ENCODE measurements at regions not wholly inside any gene's neighbourhood (a gene's known extent, or its start where the extent isn't known, plus 50 kb on each side); places are given as distances from the start of the nearest gene placed in this dataset.
"Not testable (repeated sequence)": the region's sequence is repeated elsewhere in the genome, so short reads cannot be mapped to it uniquely, and the experiment has no call there.

GRCh38 chr5:34189752-34190411 lies 146.9 kb upstream of the C1QTNF3 start:
- peak; percentile 14 for DNase-seq

GRCh38 chr5:34190466-34190865 lies 147.5 kb upstream of the C1QTNF3 start:
- DNase-seq, result not testable (repeated sequence)

GRCh38 chr5:34191279-34191744 lies 148.3 kb upstream of the C1QTNF3 start:
- peak; percentile 5 for DNase-seq

GRCh38 chr5:34192064-34192922 lies 149.3 kb upstream of the C1QTNF3 start:
- DNase-seq, result not testable (repeated sequence)

- DNase-seq, result not testable (repeated sequence)
Measured at GRCh38 chr5:34192923-34193262, 149.9 kb upstream of the C1QTNF3 start.

- not testable (repeated sequence) for DNase-seq
Measured at GRCh38 chr5:34193297-34193696, 150.3 kb upstream of the C1QTNF3 start.

- not testable (repeated sequence) for DNase-seq
Measured at GRCh38 chr5:34193804-34194203, 150.8 kb upstream of the C1QTNF3 start.

GRCh38 chr5:34196091-34196490 lies 153.1 kb upstream of the C1QTNF3 start:
- DNase-seq, result not testable (repeated sequence)

- not testable (repeated sequence) for DNase-seq
Measured at GRCh38 chr5:34205347-34205746, 162.3 kb upstream of the C1QTNF3 start.

GRCh38 chr5:34217386-34217785 lies 174.4 kb upstream of the C1QTNF3 start:
- DNase-seq, result not testable (repeated sequence)

- not testable (repeated sequence) for DNase-seq
Measured at GRCh38 chr5:34221329-34222073, 178.5 kb upstream of the C1QTNF3 start.

- not testable (repeated sequence) for DNase-seq
Measured at GRCh38 chr5:34223158-34223557, 180.1 kb upstream of the C1QTNF3 start.

GRCh38 chr5:34230402-34230801 lies 187.4 kb upstream of the C1QTNF3 start:
- DNase-seq, result not testable (repeated sequence)

- DNase-seq, result not testable (repeated sequence)
Measured at GRCh38 chr5:34243802-34244201, 200.8 kb upstream of the C1QTNF3 start.

GRCh38 chr5:34244281-34245031 lies 201.4 kb upstream of the C1QTNF3 start:
- peak; percentile 82 for DNase-seq

- DNase-seq, result not testable (repeated sequence)
Measured at GRCh38 chr5:34245032-34245394, 202.0 kb upstream of the C1QTNF3 start.

- DNase-seq, result not testable (repeated sequence)
Measured at GRCh38 chr5:34245813-34246212, 202.8 kb upstream of the C1QTNF3 start.

GRCh38 chr5:34258598-34258997 lies 215.6 kb upstream of the C1QTNF3 start:
- DNase-seq, result not testable (repeated sequence)

GRCh38 chr5:34261020-34261419 lies 218.0 kb upstream of the C1QTNF3 start:
- DNase-seq, result not testable (repeated sequence)

GRCh38 chr5:34266151-34266550 lies 223.1 kb upstream of the C1QTNF3 start:
- not testable (repeated sequence) for DNase-seq

GRCh38 chr5:34296759-34297158 lies 253.7 kb upstream of the C1QTNF3 start:
- not testable (repeated sequence) for DNase-seq

- not testable (repeated sequence) for DNase-seq
Measured at GRCh38 chr5:34329201-34329600, 286.2 kb upstream of the C1QTNF3 start.
